Vagina (tissue), 2 donors: ENCODE measurements at regions not wholly inside any gene's neighbourhood (a gene's known extent, or its start where the extent isn't known, plus 50 kb on each side); places are given as distances from the start of the nearest gene placed in this dataset.
"Not testable (repeated sequence)": the region's sequence is repeated elsewhere in the genome, so short reads cannot be mapped to it uniquely, and the experiment has no call there.

Experiments
- DNase-seq, 2 donors: peaks; one replicate each; pipeline ENCODE4 v3.0.0-alpha.2; 2017; ENCODE audit errors: extremely low spot score in 2 of 2
- H3K27ac ChIP-seq: fragments of 200-600 bp; sonication (generic); one replicate; pipeline ENCODE4 v1.5.1; 2019
- H3K27me3 ChIP-seq: fragments of 200-600 bp; sonication (generic); one replicate; pipeline ENCODE4 v1.5.1; 2019
- H3K36me3 ChIP-seq, 2 donors: fragments of 200-600 bp; sonication (generic); one replicate each; pipeline ENCODE4 v1.5.1; 2017 to 2019
- H3K4me1 ChIP-seq: fragments of 200-600 bp; sonication (generic); one replicate; pipeline ENCODE4 v1.5.1; 2019
- H3K4me3 ChIP-seq, 2 donors: fragments of 200-600 bp; sonication (generic); 1 replicate in 1 of 2; 2 replicates in 1 of 2; pipeline ENCODE4 v1.5.1; 2016 to 2019
- H3K9me3 ChIP-seq: fragments of 200-600 bp; sonication (generic); one replicate; pipeline ENCODE4 v1.5.1; 2019
- CTCF ChIP-seq, 3 experiments: fragments of 450-650 bp in 2 of 3; fragments of 200-600 bp in 1 of 3; sonication (generic) in 1 of 3; IDR thresholded peaks; one replicate each; pipeline ENCODE4 v1.5.1; 2017 to 2019; ENCODE audit warnings: antibody characterized with exemption in 3 of 3, mild to moderate bottlenecking in 2 of 3, moderate library complexity in 2 of 3
- POLR2A ChIP-seq, 2 donors: fragments of 450-650 bp; IDR thresholded peaks; one replicate each; pipeline ENCODE4 v1.6.1; 2017; ENCODE audit warnings: antibody characterized with exemption in 2 of 2, mild to moderate bottlenecking in 2 of 2, moderate library complexity in 2 of 2
- POLR2AphosphoS5 ChIP-seq, 2 donors: sonication (generic); formaldehyde crosslinking; IDR thresholded peaks; one replicate each; pipeline ENCODE4 v1.9.0; 2017; ENCODE audit warnings: antibody characterized with exemption in 2 of 2, mild to moderate bottlenecking in 2 of 2, low read depth in 1 of 2; ENCODE audit not compliant: insufficient read depth in 1 of 2
- intact Hi-C: fragments of 100-400 bp; cut with DNase I; formaldehyde crosslinking; loops from one replicate; pipeline ENCODE4 v1.15.1; 2023

- Histone ChIP-seq H3K27me3 (no peaks in the 10 kb centered on the region), H3K4me3 (no peak overlapping the region), H3K27ac (no peak overlapping the region), H3K4me1 (no peaks in the 10 kb centered on the region), H3K9me3 (no peaks in the 10 kb centered on the region), H3K36me3 (no peaks in the 10 kb centered on the region)
- no peak for TF ChIP-seq CTCF (IDR thresholded peaks at IDR 0.05)
- no peak for TF ChIP-seq POLR2A (IDR thresholded peaks at IDR 0.05)
- TF ChIP-seq POLR2AphosphoS5 (IDR thresholded peaks at IDR 0.05; ENCODE audit: insufficient read depth in 1 of 2, low read depth in 1 of 2) = no peak
- intact Hi-C loops = no loop called here
- DNase-seq = no peak
Measured at GRCh38 chr6:86487660-86488221, 449.6 kb upstream of the HTR1E start.

GRCh38 chr6:86478316-86478715, 459.0 kb upstream of the HTR1E start:
- intact Hi-C loops, DNase-seq, H3K4me3 ChIP-seq, H3K27ac ChIP-seq, H3K4me1 ChIP-seq, H3K27me3 ChIP-seq, H3K36me3 ChIP-seq, H3K9me3 ChIP-seq: not testable (repeated sequence)

GRCh38 chr6:86477500-86478148, 459.7 kb upstream of the HTR1E start:
- Histone ChIP-seq H3K4me1 (no peaks in the 10 kb centered on the region), H3K4me3 (no peak overlapping the region), H3K36me3 (no peaks in the 10 kb centered on the region), H3K27me3 (no peaks in the 10 kb centered on the region), H3K9me3 (no peaks in the 10 kb centered on the region), H3K27ac (no peak overlapping the region)
- intact Hi-C loops = no loop called here
- TF ChIP-seq POLR2A (IDR thresholded peaks at IDR 0.05) (no peak), CTCF (IDR thresholded peaks at IDR 0.05) (no peak), POLR2AphosphoS5 (IDR thresholded peaks at IDR 0.05; ENCODE audit: insufficient read depth in 1 of 2, low read depth in 1 of 2) (no peak)
- no peak for DNase-seq

DNA sequence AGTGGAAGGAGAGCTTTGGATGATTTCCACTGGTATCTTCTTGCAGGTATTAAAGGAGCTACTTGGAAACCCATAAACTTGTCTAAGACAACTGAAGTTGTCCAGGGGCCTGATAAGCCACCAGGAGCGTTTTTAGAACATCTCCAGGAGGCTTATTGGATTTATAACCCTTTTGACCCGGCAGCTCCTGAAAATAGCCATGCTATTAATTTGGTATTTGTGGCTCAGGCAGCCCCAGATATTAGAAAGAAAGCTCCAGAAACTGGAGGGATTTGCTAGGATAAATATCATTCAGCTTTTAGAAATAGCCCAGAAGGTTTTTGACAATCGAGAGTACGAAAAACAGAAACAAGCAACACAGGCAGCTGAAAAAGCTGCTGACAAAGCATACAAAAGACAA, 461.0 kb upstream of the HTR1E start:
- no peak overlapping the region for H3K4me3 ChIP-seq
- H3K27ac ChIP-seq = no peak overlapping the region
- H3K9me3 ChIP-seq = no peaks in the 10 kb centered on the region
- H3K4me1 ChIP-seq = no peaks in the 10 kb centered on the region
- no peaks in the 10 kb centered on the region for H3K36me3 ChIP-seq
- TF ChIP-seq CTCF (IDR thresholded peaks at IDR 0.05) = no peak
- intact Hi-C loops = no loop called here
- H3K27me3 ChIP-seq = no peaks in the 10 kb centered on the region
- DNase-seq = no peak

DNA sequence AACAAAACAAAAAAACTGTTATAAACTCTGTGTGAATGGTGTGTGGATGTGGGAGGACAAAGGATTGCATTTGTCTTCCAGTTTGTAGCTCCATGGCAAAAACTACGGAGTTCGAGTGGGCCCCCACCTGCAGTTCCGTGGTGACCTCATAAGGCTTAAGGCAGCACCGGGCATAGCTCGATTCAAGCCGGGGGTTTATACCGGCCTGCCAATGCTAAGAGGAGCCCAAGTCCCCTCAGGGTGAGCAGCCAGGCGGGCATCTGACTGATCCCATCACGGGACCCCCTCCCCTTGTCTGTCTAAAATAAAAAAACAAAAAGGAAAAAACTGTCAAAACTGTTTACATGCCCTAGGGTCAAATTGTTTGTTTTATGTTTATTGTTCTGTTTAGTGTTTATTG, 463.2 kb upstream of the HTR1E start:
- H3K27me3 ChIP-seq = no peaks in the 10 kb centered on the region
- DNase-seq = no peak
- no peak for TF ChIP-seq POLR2A (IDR thresholded peaks at IDR 0.05)
- no peak for TF ChIP-seq POLR2AphosphoS5 (IDR thresholded peaks at IDR 0.05; ENCODE audit: insufficient read depth in 1 of 2, low read depth in 1 of 2)
- no peak for TF ChIP-seq CTCF (IDR thresholded peaks at IDR 0.05)
- H3K4me1 ChIP-seq = no peaks in the 10 kb centered on the region
- no peak overlapping the region for H3K27ac ChIP-seq
- no peaks in the 10 kb centered on the region for H3K9me3 ChIP-seq
- H3K36me3 ChIP-seq = no peaks in the 10 kb centered on the region
- intact Hi-C loops = no loop called here
- H3K4me3 ChIP-seq = no peak overlapping the region
